Spleen (tissue), 7 donors: ENCODE measurements at regions not wholly inside any gene's neighbourhood (a gene's known extent, or its start where the extent isn't known, plus 50 kb on each side); places are given as distances from the start of the nearest gene placed in this dataset.

Experiments used
- POLR2AphosphoS5 ChIP-seq, 3 donors: sonication (generic); formaldehyde crosslinking; IDR thresholded peaks; one replicate each; pipeline ENCODE4 v1.5.1; 2017; ENCODE audit warnings: antibody characterized with exemption in 3 of 3
- TF ChIP-seq, protein P1 (sequence below), 11 experiments: fragments of 200-600 bp in 7 of 11; fragments of 450-650 bp in 4 of 11; sonication (generic) in 4 of 11; IDR thresholded peaks in 8 of 11; conservative IDR thresholded peaks in 3 of 11; 1 replicate in 7 of 11; 2 replicates in 4 of 11; pipeline versions ENCODE4 v1.4.0 to v1.8.0; 2016 to 2021; ENCODE audit warnings: antibody characterized with exemption in 11 of 11, inconsistent platforms in 4 of 11, mild to moderate bottlenecking in 1 of 11
- donor health status: DM: no; HTN: no; CAD: no; lungs with moderate emphysema.
- donor health status: DM: no; HTN: no; CAD: no.
- donor health status: DM: no; HTN: no; CAD: no.

- TF ChIP-seq, protein P1, sequence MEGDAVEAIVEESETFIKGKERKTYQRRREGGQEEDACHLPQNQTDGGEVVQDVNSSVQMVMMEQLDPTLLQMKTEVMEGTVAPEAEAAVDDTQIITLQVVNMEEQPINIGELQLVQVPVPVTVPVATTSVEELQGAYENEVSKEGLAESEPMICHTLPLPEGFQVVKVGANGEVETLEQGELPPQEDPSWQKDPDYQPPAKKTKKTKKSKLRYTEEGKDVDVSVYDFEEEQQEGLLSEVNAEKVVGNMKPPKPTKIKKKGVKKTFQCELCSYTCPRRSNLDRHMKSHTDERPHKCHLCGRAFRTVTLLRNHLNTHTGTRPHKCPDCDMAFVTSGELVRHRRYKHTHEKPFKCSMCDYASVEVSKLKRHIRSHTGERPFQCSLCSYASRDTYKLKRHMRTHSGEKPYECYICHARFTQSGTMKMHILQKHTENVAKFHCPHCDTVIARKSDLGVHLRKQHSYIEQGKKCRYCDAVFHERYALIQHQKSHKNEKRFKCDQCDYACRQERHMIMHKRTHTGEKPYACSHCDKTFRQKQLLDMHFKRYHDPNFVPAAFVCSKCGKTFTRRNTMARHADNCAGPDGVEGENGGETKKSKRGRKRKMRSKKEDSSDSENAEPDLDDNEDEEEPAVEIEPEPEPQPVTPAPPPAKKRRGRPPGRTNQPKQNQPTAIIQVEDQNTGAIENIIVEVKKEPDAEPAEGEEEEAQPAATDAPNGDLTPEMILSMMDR (IDR thresholded peaks at IDR 0.05 in 8 of 11, conservative IDR thresholded peaks at IDR 0.05 in 3 of 11) = no peak
- TF ChIP-seq POLR2AphosphoS5 (IDR thresholded peaks at IDR 0.05) = no peak
Observed at GRCh38 chr3:69462022-69462825, 76.3 kb upstream of the FRMD4B start.
